ENCODE measurements at regions not wholly inside any gene's neighbourhood (a gene's known extent, or its start where the extent isn't known, plus 50 kb on each side); places are given as distances from the start of the nearest gene placed in this dataset.
"Not testable (repeated sequence)": the region's sequence is repeated elsewhere in the genome, so short reads cannot be mapped to it uniquely, and the experiment has no call there.

DNA sequence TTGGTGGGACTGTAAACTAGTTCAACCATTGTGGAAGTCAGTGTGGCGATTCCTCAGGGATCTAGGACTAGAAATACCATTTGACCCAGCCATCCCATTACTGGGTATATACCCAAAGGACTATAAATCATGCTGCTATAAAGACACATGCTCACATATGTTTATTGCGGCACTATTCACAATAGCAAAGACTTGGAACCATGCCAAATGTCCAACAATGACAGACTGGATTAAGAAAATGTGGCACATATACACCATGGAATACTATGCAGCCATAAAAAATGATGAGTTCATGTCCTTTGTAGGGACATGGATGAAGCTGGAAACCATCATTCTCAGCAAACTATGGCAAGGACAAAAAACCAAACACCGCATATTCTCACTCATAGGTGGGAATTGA is 370.4 kb downstream of the DLEU7 start:
- TF ChIP-seq, protein P1, sequence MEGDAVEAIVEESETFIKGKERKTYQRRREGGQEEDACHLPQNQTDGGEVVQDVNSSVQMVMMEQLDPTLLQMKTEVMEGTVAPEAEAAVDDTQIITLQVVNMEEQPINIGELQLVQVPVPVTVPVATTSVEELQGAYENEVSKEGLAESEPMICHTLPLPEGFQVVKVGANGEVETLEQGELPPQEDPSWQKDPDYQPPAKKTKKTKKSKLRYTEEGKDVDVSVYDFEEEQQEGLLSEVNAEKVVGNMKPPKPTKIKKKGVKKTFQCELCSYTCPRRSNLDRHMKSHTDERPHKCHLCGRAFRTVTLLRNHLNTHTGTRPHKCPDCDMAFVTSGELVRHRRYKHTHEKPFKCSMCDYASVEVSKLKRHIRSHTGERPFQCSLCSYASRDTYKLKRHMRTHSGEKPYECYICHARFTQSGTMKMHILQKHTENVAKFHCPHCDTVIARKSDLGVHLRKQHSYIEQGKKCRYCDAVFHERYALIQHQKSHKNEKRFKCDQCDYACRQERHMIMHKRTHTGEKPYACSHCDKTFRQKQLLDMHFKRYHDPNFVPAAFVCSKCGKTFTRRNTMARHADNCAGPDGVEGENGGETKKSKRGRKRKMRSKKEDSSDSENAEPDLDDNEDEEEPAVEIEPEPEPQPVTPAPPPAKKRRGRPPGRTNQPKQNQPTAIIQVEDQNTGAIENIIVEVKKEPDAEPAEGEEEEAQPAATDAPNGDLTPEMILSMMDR (IDR thresholded peaks at IDR 0.05; ENCODE audit: poor library complexity): not testable (repeated sequence)
- not testable (repeated sequence) for TF ChIP-seq EZH2 (IDR thresholded peaks at IDR 0.05; ENCODE audit: borderline replicate concordance); EZH2phosphoT487 (IDR thresholded peaks at IDR 0.05; ENCODE audit: low read depth, severe bottlenecking, unreplicated experiment)

All from hepatocyte (in vitro differentiated cells).